IPS-NIHi11 (cell line): ENCODE measurements at regions not wholly inside any gene's neighbourhood (a gene's known extent, or its start where the extent isn't known, plus 50 kb on each side); places are given as distances from the start of the nearest gene placed in this dataset.

Experiments used
- DNase-seq: peaks from one replicate; pipeline ENCODE4 v3.0.0; 2012; ENCODE audit warnings: mixed read lengths, low spot score

DNA sequence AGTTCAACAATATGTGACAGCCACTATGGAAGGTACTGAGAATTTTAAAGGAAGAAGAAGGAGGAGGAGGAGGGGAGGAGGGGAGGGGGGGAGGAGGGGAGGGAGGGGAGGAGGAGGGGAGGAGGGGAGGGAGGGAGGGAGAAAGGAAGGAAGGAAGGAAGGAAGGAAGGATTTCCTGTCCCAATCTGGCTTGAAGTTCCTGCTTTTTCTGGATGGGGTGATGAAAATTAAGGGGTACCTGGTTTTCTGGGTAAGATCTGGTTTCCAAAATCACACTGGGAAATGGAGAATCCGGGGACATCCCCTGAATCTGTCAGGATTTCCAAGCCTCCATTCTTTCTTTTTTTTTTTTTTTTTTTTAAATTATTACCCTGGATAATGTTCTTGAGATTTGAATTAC is 271.8 kb downstream of the MTX2 start:
- DNase-seq = no peak

DNA sequence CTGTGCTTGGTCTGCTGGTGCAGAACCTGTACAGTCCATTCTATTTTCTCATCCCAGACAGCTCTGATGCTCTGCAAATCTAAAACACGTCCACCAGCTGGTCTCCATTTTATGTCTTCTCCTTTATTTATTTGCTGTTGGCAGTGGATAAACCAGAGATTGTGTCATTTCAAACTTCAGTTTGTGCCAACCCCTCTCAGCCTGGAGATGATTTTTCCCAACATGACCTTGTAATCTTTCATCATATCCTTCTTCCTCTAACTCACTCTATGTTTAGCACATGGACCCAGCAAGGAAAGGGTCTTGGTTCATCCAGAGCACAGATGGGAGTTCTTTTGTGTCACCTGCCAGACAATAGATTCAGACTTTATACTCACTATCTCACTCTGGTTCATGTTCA is 273.2 kb downstream of the MTX2 start:
- DNase-seq = no peak

DNA sequence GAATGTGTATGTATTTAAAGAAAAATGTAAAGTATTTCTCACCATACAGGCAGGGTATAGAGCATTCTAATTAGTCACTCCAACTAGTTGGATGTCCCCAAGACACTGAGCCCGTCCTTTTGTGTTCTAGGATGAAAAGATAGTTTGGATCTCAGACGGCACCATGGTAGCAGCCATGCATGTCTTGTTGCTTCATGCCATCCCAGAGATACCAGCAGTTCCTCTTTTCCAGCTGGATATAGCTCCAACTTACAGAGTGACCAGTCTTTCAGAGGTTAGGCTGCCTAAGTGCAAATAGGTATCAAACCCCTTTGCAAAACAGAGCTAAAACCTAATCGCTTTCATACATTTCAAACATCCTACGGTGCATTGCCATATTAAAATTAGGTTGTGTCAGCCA is 275.3 kb downstream of the MTX2 start:
- no peak for DNase-seq

DNA sequence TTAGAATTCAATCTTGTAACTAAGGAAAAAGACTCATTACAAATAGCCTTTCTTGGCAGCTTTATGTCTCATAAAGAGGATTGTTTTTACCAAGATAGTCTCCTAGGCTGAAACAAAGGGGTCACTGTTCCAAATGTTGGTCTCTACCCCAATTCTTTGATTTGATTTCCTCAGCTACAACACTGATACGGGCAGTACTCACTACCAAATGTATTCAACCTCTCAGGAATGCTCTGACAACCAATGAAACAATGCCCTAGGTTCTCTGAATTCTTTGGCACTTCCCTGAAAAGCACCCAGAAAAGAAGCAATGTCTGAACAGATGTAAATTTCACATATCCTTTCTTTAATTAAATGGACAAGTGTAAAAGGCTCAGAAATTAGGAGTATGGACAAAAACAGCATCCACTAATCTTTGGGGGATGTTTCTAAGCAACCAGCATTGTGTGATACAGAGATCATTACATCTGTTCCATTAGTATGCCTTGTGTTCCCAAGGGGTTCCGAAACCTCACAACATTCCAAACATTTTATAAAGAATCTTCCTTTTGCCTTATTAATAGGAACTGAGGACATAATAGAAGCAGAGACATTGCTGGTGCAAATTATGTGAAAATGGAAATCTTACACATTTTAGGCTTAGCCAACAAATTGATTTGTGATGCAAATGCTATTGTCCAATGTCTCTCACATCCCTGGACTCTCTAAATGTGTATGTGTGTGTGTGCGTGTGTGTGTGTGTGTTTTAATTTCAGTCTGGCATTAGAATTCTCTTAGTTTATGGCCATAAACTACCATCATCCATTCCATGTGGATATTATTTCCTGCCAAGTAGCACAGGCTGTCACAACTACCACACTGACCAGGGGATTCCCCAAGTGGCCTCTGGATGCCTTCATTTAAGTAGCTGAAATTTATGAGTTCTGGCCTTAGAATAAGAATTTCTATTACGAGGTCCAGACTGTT is 276.0 kb downstream of the MTX2 start:
- no peak for DNase-seq

DNA sequence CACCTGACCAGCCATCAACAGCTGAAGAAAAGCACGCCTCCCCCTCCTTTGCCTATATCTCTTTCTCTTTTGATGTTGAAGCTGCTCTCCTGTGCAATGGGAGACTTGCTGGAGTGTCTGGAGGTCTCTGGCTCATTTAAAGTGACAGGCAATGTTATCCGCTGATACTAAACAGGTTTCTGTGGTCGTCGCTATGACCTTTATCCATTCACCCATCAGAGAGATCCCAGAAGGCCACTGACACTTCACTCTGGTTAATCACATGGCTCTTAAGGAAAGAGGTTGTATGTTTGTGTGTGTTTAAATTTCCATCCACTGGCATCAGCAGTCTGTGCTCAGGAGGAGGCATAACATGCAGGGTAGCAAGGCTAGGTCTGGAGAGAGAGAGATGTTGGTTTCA is 277.3 kb downstream of the MTX2 start:
- no peak for DNase-seq

DNA sequence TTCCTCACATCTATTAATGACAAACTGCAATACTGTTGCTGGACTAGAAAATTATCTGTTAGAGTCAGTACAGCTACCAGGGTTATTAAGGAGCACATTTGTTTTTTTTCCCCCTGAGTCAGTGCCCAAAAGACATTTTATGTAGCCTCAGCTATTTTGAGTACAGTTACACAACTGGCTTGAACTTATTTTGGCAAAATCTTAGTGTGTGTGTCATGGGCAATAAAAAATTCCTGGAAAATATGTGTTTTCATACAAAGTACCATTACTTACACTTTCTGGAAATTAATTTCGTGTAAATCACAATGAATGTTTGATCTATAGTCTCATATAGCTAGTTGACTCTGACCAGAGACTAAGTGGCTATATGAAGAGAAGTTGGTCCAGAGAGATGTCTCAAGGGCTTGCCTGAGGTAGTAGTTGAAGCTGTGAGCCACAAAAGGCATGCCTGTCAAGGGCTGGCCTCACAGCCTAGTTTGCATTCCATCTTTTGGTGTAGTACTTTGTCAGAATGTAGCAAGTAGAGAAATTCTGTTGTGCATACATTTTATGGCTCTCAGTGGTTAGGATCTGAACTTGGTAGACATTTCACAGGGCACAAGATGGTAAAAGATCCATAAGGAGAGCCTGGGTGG is 283.4 kb downstream of the MTX2 start:
- DNase-seq = no peak

DNA sequence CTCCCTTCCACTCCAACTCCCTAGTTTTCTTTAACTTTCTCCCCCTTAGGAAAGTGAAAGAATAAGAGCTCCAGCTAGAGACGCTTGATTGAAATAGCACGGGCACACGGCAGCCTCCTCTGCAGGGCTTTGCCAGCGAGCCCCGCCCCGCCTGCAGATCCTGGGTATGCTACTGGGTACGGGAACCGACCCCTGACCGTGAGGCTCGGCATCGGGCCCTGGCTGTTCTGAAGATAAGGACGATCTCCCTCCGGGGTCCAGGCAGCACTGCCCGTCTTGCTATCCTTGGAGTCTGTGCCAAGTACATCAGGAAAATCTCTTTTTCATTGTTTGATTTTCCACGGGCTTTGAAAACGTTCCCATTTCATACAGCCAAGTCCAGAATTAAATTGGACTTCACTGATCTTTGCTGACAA is 284.5 kb downstream of the MTX2 start:
- peak; percentile 64 for DNase-seq

DNA sequence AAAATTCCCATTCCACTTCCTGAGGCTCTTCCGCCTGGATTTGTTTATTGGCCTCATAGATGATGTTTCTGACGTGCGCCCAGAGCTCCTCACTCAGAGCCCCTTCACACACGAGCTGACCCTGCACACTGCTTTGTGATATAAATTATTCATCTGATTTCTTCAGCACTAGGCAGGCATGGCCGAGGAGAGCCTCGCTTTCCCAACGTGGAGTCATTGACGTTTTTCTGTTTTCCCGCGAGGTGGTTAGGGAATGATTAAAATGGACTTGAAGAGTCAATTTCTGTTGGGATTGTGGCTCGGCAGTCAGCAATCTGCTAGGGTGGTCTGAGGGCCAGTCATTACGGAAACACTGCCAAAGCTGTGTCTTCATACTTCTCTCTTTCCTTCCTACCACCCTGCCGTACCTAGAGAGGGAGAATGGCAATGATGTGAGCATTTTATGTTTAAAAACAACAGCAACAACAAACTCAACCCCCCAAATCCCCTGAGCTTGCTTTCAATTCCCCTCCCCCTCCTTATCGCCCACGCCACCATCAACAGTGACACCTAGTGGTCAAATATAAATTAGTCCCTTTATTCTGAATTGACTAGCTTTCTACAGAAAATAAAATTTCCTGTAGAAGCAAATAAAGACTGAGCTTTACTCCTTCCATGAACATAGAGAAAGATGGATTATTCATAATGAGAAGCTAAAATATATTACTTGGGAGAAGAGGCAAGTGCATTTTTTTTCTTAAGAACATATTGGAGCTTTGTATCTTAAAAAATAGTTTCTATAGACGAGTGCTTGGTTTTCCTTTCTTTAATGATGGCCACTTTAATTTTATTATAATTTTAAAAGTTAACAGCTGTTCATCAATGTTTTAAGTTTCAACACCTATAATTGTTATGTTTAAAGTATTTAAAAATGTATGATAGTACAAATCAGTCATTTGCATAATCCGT is 285.1 kb downstream of the MTX2 start:
- peak; percentile 67 for DNase-seq

DNA sequence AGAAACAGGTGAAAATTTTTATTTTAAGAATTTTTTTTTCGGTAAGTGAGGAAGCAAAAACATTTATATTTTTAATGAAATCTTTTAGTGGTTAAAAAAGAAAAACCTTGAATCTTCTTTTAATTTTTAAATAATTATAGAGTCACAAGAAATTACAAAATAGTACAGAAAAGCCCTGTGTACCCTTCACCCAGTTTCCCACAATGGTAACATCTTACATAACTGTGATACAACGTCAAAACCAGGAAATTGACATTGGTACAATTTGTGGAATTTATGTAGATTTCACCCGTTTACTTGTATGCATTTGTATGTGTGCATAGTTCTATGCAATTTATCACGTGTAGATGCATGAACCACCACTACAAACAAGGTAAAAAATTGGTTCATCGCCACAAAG is 285.9 kb downstream of the MTX2 start:
- DNase-seq = no peak

DNA sequence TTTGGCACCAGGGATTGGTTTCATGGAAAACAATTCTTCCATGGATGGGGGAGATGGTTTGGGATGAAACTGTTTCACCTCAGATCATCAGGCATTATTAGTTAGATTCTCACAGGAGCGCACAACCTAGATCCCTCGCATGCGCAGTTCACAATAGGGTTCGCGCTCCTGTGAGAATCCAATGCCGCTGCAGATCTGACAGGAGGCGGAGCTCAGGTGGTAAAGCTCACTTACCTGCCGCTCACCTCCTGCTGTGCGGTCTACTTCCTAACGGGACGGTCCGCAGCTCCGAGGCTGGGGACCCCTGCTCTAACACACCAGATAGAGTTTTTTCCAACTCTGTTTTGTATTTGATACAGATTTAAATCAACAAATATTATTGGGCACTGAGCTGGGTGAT is 286.5 kb downstream of the MTX2 start:
- no peak for DNase-seq

DNA sequence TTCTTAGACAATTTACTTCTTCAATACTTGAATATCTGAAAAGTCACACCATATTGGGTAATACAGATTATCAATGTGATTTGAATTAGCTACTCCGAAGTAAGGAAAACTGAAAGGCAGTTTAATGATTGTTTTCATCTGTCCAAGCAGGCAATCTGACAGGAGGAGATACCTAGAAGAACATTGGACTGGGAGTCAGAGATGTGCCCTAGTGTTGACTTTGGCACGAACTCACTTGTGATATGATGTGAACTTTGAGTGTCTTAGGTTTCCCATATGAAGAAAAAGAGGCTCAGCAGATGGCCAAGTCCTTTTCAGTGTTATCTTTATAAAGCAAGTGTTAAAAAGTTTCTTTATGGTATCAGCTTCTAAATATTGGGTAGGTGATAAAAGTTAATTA is 287.1 kb downstream of the MTX2 start:
- DNase-seq = no peak

DNA sequence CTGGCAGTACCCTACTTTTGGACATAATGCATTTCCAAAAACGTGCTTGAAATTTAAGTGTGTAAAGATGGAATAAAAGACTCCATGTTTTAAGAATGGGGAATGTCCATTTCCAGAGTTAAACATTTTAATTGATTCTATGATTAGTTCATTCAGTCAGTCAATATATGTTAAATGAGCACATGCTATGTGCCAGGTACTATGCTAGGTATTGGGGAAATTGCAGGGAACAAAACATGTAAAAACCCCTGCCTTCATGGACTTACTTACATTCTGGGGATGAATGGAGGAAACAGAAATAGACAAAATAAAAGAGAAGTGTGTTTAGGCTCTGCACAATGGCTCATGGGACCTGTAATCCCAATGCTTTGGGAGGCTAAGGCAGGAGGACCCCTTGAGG is 288.6 kb downstream of the MTX2 start:
- DNase-seq = no peak

DNA sequence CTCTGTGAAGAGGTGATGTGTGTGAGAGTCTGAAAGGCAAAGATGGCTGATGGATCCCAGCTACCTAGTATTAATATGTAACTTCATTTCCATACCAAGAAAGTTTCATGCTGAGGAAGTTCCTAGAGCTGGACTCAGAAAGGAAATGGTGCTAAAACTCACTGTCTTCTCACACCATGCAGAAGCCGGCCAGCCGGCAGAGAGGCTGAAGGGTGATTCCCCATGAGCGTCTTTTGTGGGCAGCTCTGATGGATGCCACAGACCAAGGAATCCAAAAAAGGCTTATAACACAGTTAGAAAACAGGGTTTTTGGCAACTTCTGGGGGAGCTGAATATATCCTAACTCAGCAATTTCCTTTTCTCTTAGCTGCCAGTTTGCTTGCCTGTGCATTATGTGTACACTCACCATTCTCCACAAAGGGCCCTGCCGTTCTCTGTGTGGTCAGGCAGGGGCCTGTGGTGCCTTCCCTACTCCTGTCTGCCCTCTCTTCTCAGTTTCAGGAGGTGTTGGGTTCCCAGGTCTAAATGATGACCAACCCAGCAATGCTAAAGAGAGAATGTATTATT is 289.4 kb downstream of the MTX2 start:
- no peak for DNase-seq

DNA sequence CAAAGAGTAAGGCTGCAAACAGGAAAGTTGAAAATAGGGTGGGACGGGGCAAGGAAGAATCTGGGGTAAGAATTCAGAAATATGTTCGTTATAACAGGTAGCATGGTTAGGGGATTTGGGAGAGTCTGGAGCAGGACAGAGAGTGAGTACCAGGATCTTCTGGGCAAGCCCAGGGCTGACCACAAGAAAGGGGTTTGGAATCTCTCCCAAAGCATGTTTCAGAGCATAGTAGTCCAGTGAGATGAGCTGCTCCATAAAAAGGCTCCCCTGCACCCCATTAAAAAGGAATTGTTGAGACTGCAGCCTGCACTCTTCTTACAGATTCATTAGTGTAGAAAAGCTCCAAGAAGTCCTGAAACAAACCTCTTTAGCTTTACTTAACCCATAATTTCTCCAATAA is 291.1 kb downstream of the MTX2 start:
- no peak for DNase-seq

DNA sequence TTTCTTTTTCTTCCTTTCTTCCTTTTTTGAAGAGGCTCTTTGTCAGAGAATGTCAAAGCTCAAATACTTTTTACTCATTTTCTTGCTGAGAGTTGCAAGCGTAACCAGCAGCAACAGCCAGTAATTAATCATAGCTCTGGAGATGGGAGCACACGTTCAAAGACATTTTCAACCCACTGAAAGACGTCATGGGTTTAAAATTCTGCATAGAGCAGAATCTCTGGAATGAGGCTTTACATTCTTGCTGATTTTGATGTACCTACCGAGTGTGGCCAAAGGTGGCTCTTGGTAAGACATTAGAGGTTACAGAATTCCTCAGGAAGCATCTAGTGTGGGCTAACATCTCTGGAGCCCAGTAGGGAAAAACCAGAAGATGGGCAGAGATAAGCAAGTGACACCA is 292.5 kb downstream of the MTX2 start:
- DNase-seq = no peak

DNA sequence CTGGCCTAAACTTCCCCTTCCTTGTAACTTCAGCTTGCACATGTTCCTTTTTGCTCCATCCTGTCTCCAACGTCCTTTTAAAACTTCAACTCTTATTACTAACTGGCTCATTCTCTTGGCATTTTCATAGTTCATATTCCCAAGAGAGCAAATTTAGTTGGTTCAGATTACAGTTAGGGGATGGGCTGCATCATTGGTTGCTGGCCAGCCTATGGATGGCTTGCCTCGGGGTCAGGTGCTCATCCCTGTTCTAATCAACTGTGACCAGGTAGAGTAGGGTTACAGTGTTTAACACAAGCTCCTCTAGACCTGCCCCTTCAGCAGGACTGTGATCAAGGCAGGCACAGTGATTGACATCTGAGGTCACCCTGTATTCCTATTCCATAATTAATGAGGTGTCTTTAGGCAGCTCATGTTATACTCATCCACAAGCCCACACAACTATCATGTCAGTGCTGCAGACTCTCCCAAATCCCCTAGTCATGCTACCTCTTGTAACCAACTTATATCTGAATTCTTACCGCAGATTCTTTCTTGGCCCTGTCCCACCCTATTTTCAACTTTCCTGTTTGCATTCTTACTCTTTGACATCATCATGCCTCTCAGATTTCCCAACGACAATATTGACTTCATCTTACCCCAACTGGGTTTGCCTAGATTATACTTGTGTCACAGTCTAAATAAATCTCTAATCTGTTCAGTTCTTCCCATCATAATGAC is 293.3 kb downstream of the MTX2 start:
- DNase-seq = peak; percentile 47

DNA sequence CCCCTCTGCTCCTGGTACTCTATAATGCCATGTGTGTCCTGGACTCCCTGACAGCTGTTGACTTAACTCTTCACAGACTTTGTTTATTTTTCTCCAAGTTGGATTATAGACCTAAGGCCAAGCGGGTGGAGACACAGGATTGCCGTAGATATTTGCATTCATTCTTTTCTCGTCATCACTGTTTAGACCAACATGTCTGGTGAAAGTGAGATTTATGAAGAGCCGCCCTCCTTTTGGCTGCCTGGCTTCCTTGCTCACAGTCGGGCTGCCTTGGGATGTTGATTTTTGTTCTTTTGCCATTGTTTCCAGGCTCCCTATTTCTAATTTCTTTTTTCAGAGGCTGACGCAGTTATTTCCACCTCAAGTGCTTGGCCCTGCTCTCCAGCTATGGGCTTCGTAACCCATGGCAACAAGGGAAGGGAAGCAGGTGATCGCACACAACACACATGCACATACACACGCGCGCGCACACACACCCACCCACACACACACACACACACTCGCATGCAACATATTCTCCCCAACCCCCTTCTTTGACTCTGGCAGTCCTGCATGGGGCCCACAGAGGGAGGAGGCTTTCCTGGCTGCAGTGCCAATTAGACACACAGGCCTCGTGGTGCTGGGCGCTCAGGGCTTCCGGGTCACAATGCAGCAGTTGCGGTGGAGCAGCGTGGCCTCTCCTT is 296.5 kb downstream of the MTX2 start:
- no peak for DNase-seq

DNA sequence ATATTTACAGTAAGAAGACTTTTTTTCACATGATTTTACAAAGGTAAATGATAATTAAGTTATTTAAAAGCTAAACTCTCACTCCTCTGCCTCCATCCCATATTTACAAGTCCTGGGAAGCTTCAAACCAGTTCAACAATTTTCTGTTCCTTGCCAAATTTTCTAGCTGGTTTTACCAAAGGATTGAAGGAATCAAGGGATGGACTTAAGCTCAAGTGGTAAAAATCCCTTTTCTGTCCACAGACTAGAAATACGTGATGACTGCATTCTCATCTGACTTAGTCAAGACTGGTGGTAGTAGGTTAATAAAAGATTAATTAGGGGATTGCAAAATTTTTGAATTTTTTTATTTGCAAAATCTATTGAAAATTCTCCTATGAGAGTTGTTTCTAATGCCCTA is 297.3 kb downstream of the MTX2 start:
- no peak for DNase-seq

DNA sequence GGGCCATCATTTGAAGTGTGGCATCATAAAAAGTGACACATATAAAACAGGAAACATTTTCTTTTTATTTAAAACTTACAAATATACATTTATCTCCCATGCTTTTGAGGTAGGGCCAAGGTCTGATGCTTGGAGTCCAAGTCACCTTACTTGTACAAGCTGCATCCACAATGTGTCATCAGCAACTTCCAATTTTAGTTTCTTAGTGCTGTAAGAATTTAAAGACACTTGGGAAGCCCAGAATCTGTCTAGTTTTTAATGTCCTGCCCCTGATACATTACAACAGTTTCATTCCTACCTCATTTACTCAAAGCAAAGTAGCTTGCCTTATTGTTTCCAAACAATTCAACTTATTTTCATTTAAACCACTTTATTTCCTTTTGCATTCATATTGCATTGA is 297.7 kb downstream of the MTX2 start:
- no peak for DNase-seq

DNA sequence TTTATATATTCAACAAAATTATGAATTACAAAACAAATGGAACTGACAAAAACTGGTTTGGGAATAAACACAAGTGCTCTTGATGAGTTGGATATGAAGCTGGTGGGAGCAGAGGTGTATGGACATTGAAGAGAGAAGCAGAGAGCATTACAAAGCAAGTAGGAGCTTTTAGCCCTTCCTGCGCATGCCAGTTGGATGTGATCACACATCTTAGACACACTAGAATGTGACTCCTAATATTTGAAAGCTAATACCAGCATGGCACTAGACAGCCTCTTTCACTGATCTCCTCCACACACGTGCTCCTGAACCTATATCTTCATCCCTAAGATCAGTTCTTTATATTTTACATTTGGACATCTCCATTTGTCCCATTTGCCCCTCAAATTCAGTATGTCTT is 298.1 kb downstream of the MTX2 start:
- DNase-seq = no peak

DNA sequence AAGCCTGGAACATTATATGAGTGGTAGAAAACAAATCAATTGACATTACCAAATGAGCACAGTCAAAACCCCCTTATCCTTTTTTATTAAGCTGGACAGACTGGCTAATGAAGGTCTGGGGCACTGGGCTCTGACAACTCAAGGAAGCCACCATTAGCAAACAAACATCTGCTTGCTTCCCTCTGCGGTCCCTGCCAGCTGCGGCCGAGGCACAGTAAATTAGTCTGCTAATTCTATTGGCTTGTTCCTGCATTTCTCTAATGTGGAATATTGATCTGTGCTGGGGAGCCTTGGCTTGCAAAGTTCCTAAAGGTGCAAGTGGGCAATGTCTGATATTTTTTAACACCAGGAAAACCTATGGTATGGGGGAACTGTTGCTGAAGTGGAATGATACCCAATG is 300.3 kb downstream of the MTX2 start:
- DNase-seq = no peak
